IMR-90 (cell line): ENCODE measurements at regions not wholly inside any gene's neighbourhood (a gene's known extent, or its start where the extent isn't known, plus 50 kb on each side); places are given as distances from the start of the nearest gene placed in this dataset.

ENCODE experiments used
- ATAC-seq: fragments of 200-7000 bp; cut with Tn5 transposase; 2 replicates; pipeline ENCODE4 v1.9.1; 2020; ENCODE audit warnings: low read depth, mild to moderate bottlenecking, moderate library complexity
- BruUV-seq: library from RNA; stranded (reverse); fragments of 400-500 nt; replicated peaks from 2 replicates; lab custom pipeline; 2021; lab: Mats Ljungman, UMichigan
- CTCF ChIA-PET: fragments of 300-600 bp; formaldehyde crosslinking; extraction: SDS; loops from one replicate; lab custom pipeline; 2021; ENCODE audit warnings: antibody characterized with exemption; lab: Yijun Ruan, JAX
- POLR2A ChIA-PET: fragments of 300-600 bp; sonication (Branson Sonifier 250); formaldehyde crosslinking; loops from one replicate; lab custom pipeline; 2022; ENCODE audit warnings: antibody characterized with exemption; ENCODE audit not compliant: unreplicated experiment; lab: Charles Lee
- DNase-seq: peaks from one replicate; pipeline ENCODE4 v3.0.0; 2013
- H2AFZ ChIP-seq: replicated peaks from 2 replicates; pipeline ENCODE3; 2013; ENCODE audit warnings: low read length, mild to moderate bottlenecking; ENCODE audit not compliant: poor library complexity
- H2AK5ac ChIP-seq: 2 replicates; pipeline ENCODE4 v1.6.1; 2013; ENCODE audit warnings: low read depth, low read length, inconsistent platforms
- H2AK9ac ChIP-seq: replicated peaks from 2 replicates; pipeline ENCODE3; 2013; ENCODE audit warnings: mild to moderate bottlenecking, low read depth, low read length, moderate library complexity; ENCODE audit not compliant: poor library complexity
- H2BK120ac ChIP-seq: 2 replicates; pipeline ENCODE4 v1.6.1; 2013; ENCODE audit warnings: low read depth, low read length, inconsistent platforms
- H2BK15ac ChIP-seq: 3 replicates; pipeline ENCODE4 v1.6.1; 2013; ENCODE audit warnings: low read depth, low read length, inconsistent platforms
- H2BK20ac ChIP-seq: 2 replicates; pipeline ENCODE4 v1.6.1; 2013; ENCODE audit warnings: low read depth, mild to moderate bottlenecking, inconsistent platforms, low read length, moderate library complexity
- H2BK5ac ChIP-seq: 2 replicates; pipeline ENCODE4 v1.6.1; 2013; ENCODE audit warnings: mild to moderate bottlenecking, low read depth, low read length, inconsistent platforms; ENCODE audit not compliant: poor library complexity, severe bottlenecking
- H3K14ac ChIP-seq: replicated peaks from 2 replicates; pipeline ENCODE4 v1.6.1; 2013; ENCODE audit warnings: low read depth, low read length, inconsistent platforms
- H3K18ac ChIP-seq: 2 replicates; pipeline ENCODE4 v1.6.1; 2013; ENCODE audit warnings: low read depth, low read length, control low read depth
- H3K23ac ChIP-seq: 2 replicates; pipeline ENCODE4 v1.6.1; 2013; ENCODE audit warnings: low read depth, low read length, inconsistent platforms
- H3K27ac ChIP-seq: 2 replicates; pipeline ENCODE4 v1.5.1; 2013; ENCODE audit warnings: mild to moderate bottlenecking, control low read depth, low read length; ENCODE audit not compliant: insufficient read depth
- H3K27me3 ChIP-seq: 2 replicates; pipeline ENCODE4 v1.6.1; 2013; ENCODE audit warnings: low read length; ENCODE audit not compliant: control insufficient read depth, insufficient read depth
- H3K36me3 ChIP-seq: 2 replicates; pipeline ENCODE4 v1.6.1; 2013; ENCODE audit warnings: low read length, mixed read lengths; ENCODE audit not compliant: control insufficient read depth, insufficient read depth
- H3K4ac ChIP-seq: 2 replicates; pipeline ENCODE4 v1.6.1; 2013; ENCODE audit warnings: low read depth, low read length, inconsistent platforms
- H3K4me1 ChIP-seq: 2 replicates; pipeline ENCODE4 v1.6.1; 2013; ENCODE audit warnings: low read length, mixed read lengths; ENCODE audit not compliant: control insufficient read depth, insufficient read depth
- H3K4me2 ChIP-seq: 2 replicates; pipeline ENCODE4 v1.6.1; 2013; ENCODE audit warnings: low read depth, mild to moderate bottlenecking, control low read depth, low read length, moderate library complexity
- H3K4me3 ChIP-seq: 2 replicates; pipeline ENCODE4 v1.5.1; 2013; ENCODE audit warnings: low read depth, mild to moderate bottlenecking, control low read depth, low read length, moderate library complexity; ENCODE audit not compliant: insufficient read depth
- H3K56ac ChIP-seq: 2 replicates; pipeline ENCODE4 v1.6.1; 2013; ENCODE audit warnings: low read length, inconsistent platforms; ENCODE audit not compliant: insufficient read depth; ENCODE audit errors: extremely low read depth
- H3K79me1 ChIP-seq, 2 experiments: 2 replicates each; pipeline ENCODE4 v1.6.1; 2013; ENCODE audit warnings: low read length in 2 of 2, inconsistent platforms in 1 of 2, low read depth in 1 of 2
- H3K9ac ChIP-seq: 2 replicates; pipeline ENCODE4 v1.6.1; 2013; ENCODE audit warnings: low read depth, low read length, control low read depth
- H3K9me1 ChIP-seq: 2 replicates; pipeline ENCODE4 v1.6.1; 2013; ENCODE audit warnings: low read length, inconsistent platforms; ENCODE audit not compliant: insufficient read depth
- H3K9me3 ChIP-seq: 2 replicates; pipeline ENCODE4 v1.6.1; 2013; ENCODE audit warnings: low read length; ENCODE audit not compliant: control insufficient read depth, insufficient read depth
- H4K20me1 ChIP-seq: 2 replicates; pipeline ENCODE4 v1.6.1; 2013; ENCODE audit warnings: low read length, inconsistent platforms; ENCODE audit not compliant: insufficient read depth
- H4K5ac ChIP-seq: 2 replicates; pipeline ENCODE4 v1.6.1; 2013; ENCODE audit warnings: mild to moderate bottlenecking, low read depth, low read length, control low read depth
- H4K8ac ChIP-seq, 2 experiments: 2 replicates each; pipeline ENCODE4 v1.6.1; 2013; ENCODE audit warnings: low read depth in 2 of 2, low read length in 2 of 2, control low read depth in 1 of 2, inconsistent platforms in 1 of 2
- H4K91ac ChIP-seq: 2 replicates; pipeline ENCODE4 v1.6.1; 2013; ENCODE audit warnings: low read depth, low read length, inconsistent platforms; ENCODE audit not compliant: insufficient read depth
- BHLHE40 ChIP-seq: fragments of 150-350 bp; IDR thresholded peaks from 2 replicates; pipeline ENCODE4 v1.6.1; 2016; ENCODE audit warnings: mild to moderate bottlenecking, low read depth, low read length
- MAFK ChIP-seq: IDR thresholded peaks from 2 replicates; pipeline ENCODE4 v1.6.1; 2012; ENCODE audit warnings: low read depth, low read length, improper control_type of control experiment
- MAZ ChIP-seq: IDR thresholded peaks from 2 replicates; pipeline ENCODE4 v1.6.1; 2012; ENCODE audit warnings: low read depth, mild to moderate bottlenecking, low read length, improper control_type of control experiment, moderate library complexity, borderline replicate concordance
- POLR2A ChIP-seq: IDR thresholded peaks from 2 replicates; pipeline ENCODE4 v1.6.1; 2012; ENCODE audit warnings: mild to moderate bottlenecking, low read depth, low read length
- RAD21 ChIP-seq: IDR thresholded peaks from 2 replicates; pipeline ENCODE4 v1.6.1; 2012; ENCODE audit warnings: low read length, improper control_type of control experiment
- RCOR1 ChIP-seq: IDR thresholded peaks from 2 replicates; pipeline ENCODE4 v1.6.1; 2012; ENCODE audit warnings: mild to moderate bottlenecking, low read length, improper control_type of control experiment; ENCODE audit not compliant: insufficient replicate concordance
- USF2 ChIP-seq: fragments of 150-350 bp; IDR thresholded peaks from 2 replicates; pipeline ENCODE4 v1.6.1; 2017; ENCODE audit warnings: mild to moderate bottlenecking, antibody characterized with exemption, low read length, low read depth
- dilution Hi-C: fragments of 300-500 bp; cut with HindIII; formaldehyde crosslinking; loops from one replicate; pipeline ENCODE4 v1.14.3; 2018; ENCODE audit warnings: low sequenced_read_pairs; ENCODE audit not compliant: unreplicated experiment
- in situ Hi-C: fragments of 300-500 bp; cut with MboI; formaldehyde crosslinking; loops from 3 replicates; pipeline ENCODE4 v1.14.3; 2019; ENCODE audit warnings: low sequenced_read_pairs, inconsistent platforms, mixed read lengths
- intact Hi-C: fragments of 100-400 bp; cut with micrococcal nuclease; formaldehyde crosslinking; loops from 2 replicates; pipeline ENCODE4 v1.10.0; 2022
- TF ChIP-seq, protein P1 (sequence below): conservative IDR thresholded peaks from 2 replicates; pipeline ENCODE4 v1.5.1; 2012; ENCODE audit warnings: mild to moderate bottlenecking, low read depth, low read length, improper control_type of control experiment
- TF ChIP-seq, protein P2 (sequence below): fragments of 150-350 bp; IDR thresholded peaks from 2 replicates; pipeline ENCODE4 v1.6.1; 2016; ENCODE audit warnings: low read depth, mild to moderate bottlenecking, low read length, moderate library complexity, borderline replicate concordance

GRCh38 chr22:22040908-22041307 is 58.3 kb upstream of the TOP3B start:
- Histone ChIP-seq H2AK9ac (no peak overlapping the region), H3K4me1 (peaks cover 14% of the 10 kb centered on the region), H2AFZ (no peak overlapping the region), H2BK20ac (no peak overlapping the region), H4K5ac (no peak overlapping the region), H3K27me3 (peaks cover 4% of the 10 kb centered on the region; the same call in 1 of the 2 replicates), H3K9me1 (peaks cover 27% of the 10 kb centered on the region), H3K4me3 (no peak overlapping the region), H3K9me3 (no peaks in the 10 kb centered on the region), H2BK15ac (no peak overlapping the region), H3K4me2 (no peak overlapping the region), H2BK5ac (no peak overlapping the region), H2BK120ac (no peak overlapping the region), H3K14ac (no peak overlapping the region), H4K91ac (no peak overlapping the region), H4K8ac (no peak overlapping the region), H3K27ac (no peak overlapping the region), H3K9ac (no peak overlapping the region), H3K36me3 (no peaks in the 10 kb centered on the region), H3K79me1 (no peaks in the 10 kb centered on the region), H2AK5ac (0 out of 2 replicates have a peak overlapping the region, but pooled peaks have one; percentile 43), H3K4ac (no peak overlapping the region), H4K20me1 (no peaks in the 10 kb centered on the region; the same call in 1 of the 2 replicates), H3K23ac (no peak overlapping the region), H3K18ac (no peak overlapping the region), H3K56ac (no peak overlapping the region)
- ChIA-PET CTCF (interaction anchor here (0.9 kb wide), 1 partner anchor 70 kb away, joined by 3 read pairs; no protein-coding TSS in a partner anchor), POLR2A (no interaction called here)
- intact Hi-C loops (no loop called here), in situ Hi-C loops (no loop called here), dilution Hi-C loops (no loop called here)
- ATAC-seq (no peak), DNase-seq (no peak)
- BruUV-seq, result no TSS peak
- no peak for TF ChIP-seq MAZ
- TF ChIP-seq RCOR1, result no peak
- no peak for TF ChIP-seq BHLHE40
- no peak for TF ChIP-seq POLR2A
- TF ChIP-seq, protein P1, sequence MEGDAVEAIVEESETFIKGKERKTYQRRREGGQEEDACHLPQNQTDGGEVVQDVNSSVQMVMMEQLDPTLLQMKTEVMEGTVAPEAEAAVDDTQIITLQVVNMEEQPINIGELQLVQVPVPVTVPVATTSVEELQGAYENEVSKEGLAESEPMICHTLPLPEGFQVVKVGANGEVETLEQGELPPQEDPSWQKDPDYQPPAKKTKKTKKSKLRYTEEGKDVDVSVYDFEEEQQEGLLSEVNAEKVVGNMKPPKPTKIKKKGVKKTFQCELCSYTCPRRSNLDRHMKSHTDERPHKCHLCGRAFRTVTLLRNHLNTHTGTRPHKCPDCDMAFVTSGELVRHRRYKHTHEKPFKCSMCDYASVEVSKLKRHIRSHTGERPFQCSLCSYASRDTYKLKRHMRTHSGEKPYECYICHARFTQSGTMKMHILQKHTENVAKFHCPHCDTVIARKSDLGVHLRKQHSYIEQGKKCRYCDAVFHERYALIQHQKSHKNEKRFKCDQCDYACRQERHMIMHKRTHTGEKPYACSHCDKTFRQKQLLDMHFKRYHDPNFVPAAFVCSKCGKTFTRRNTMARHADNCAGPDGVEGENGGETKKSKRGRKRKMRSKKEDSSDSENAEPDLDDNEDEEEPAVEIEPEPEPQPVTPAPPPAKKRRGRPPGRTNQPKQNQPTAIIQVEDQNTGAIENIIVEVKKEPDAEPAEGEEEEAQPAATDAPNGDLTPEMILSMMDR, result no peak
- no peak for TF ChIP-seq USF2
- no peak for TF ChIP-seq MAFK
- TF ChIP-seq, protein P2, sequence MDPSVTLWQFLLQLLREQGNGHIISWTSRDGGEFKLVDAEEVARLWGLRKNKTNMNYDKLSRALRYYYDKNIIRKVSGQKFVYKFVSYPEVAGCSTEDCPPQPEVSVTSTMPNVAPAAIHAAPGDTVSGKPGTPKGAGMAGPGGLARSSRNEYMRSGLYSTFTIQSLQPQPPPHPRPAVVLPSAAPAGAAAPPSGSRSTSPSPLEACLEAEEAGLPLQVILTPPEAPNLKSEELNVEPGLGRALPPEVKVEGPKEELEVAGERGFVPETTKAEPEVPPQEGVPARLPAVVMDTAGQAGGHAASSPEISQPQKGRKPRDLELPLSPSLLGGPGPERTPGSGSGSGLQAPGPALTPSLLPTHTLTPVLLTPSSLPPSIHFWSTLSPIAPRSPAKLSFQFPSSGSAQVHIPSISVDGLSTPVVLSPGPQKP, result no peak
- no peak for TF ChIP-seq RAD21
